ENCODE measurements at regions not wholly inside any gene's neighbourhood (a gene's known extent, or its start where the extent isn't known, plus 50 kb on each side); places are given as distances from the start of the nearest gene placed in this dataset.

GRCh38 chr20:60803335-60804055, 448.6 kb upstream of the CDH4 start:
- no peak overlapping the region for H3K27ac ChIP-seq
- TF ChIP-seq CTCF (IDR thresholded peaks at IDR 0.05) = no peak
- no peak overlapping the region for H3K4me3 ChIP-seq
- intact Hi-C loops (cut with DNase I) = no loop called here
- H3K27me3 ChIP-seq = no peaks in the 10 kb centered on the region
- H3K36me3 ChIP-seq = no peaks in the 10 kb centered on the region
- no peaks in the 10 kb centered on the region for H3K4me1 ChIP-seq
- H3K9me3 ChIP-seq = no peaks in the 10 kb centered on the region
- DNase-seq (ENCODE audit: low spot score in 2 of 2) = no peak

GRCh38 chr20:60804240-60804917, 447.7 kb upstream of the CDH4 start:
- no peaks in the 10 kb centered on the region for H3K36me3 ChIP-seq
- no peak for DNase-seq (ENCODE audit: low spot score in 2 of 2)
- no peak overlapping the region for H3K4me3 ChIP-seq
- no peaks in the 10 kb centered on the region for H3K27me3 ChIP-seq
- H3K27ac ChIP-seq = no peak overlapping the region
- no peak for TF ChIP-seq CTCF (IDR thresholded peaks at IDR 0.05)
- intact Hi-C loops (cut with DNase I) = no loop called here
- no peaks in the 10 kb centered on the region for H3K4me1 ChIP-seq
- H3K9me3 ChIP-seq = no peaks in the 10 kb centered on the region

GRCh38 chr20:60804918-60805630, 447.0 kb upstream of the CDH4 start:
- TF ChIP-seq CTCF (IDR thresholded peaks at IDR 0.05) = no peak
- H3K4me1 ChIP-seq = no peaks in the 10 kb centered on the region
- no peak overlapping the region for H3K27ac ChIP-seq
- H3K4me3 ChIP-seq = no peak overlapping the region
- no peaks in the 10 kb centered on the region for H3K36me3 ChIP-seq
- intact Hi-C loops (cut with DNase I) = no loop called here
- no peak for DNase-seq (ENCODE audit: low spot score in 2 of 2)
- no peaks in the 10 kb centered on the region for H3K9me3 ChIP-seq
- no peaks in the 10 kb centered on the region for H3K27me3 ChIP-seq

GRCh38 chr20:60806354-60806753, 445.7 kb upstream of the CDH4 start:
- no peak for TF ChIP-seq CTCF (IDR thresholded peaks at IDR 0.05)
- Histone ChIP-seq H3K27me3 (no peaks in the 10 kb centered on the region), H3K36me3 (no peaks in the 10 kb centered on the region), H3K27ac (no peak overlapping the region), H3K4me1 (no peaks in the 10 kb centered on the region), H3K9me3 (no peaks in the 10 kb centered on the region), H3K4me3 (no peak overlapping the region)
- DNase-seq (ENCODE audit: low spot score in 2 of 2) = no peak
- intact Hi-C loops (cut with DNase I) = no loop called here

- H3K27me3 ChIP-seq = no peaks in the 10 kb centered on the region
- no peak for DNase-seq (ENCODE audit: low spot score in 2 of 2)
- intact Hi-C loops (cut with DNase I) = no loop called here
- H3K27ac ChIP-seq = no peak overlapping the region
- no peaks in the 10 kb centered on the region for H3K9me3 ChIP-seq
- no peak for TF ChIP-seq CTCF (IDR thresholded peaks at IDR 0.05)
- no peaks in the 10 kb centered on the region for H3K4me1 ChIP-seq
- H3K36me3 ChIP-seq = no peaks in the 10 kb centered on the region
- H3K4me3 ChIP-seq = no peak overlapping the region
These were observed 445.2 kb upstream of the CDH4 start for GRCh38 chr20:60806824-60807223.

All from ascending aorta (tissue), 2 donors.